Hematopoietic multipotent progenitor cell treated with erythropoietin and hydrocortisone succinate and interleukin-3 and kit ligand, for 17 days (in vitro differentiated cells): ENCODE measurements at regions not wholly inside any gene's neighbourhood (a gene's known extent, or its start where the extent isn't known, plus 50 kb on each side); places are given as distances from the start of the nearest gene placed in this dataset.

ENCODE experiments used
- DNase-seq: peaks from one replicate; pipeline ENCODE4 v3.0.0-alpha.2; 2015; ENCODE audit warnings: low spot score

- no peak for DNase-seq
Measured at GRCh38 chr4:147054228-147054872, 108.7 kb upstream of the TTC29 start.

DNA sequence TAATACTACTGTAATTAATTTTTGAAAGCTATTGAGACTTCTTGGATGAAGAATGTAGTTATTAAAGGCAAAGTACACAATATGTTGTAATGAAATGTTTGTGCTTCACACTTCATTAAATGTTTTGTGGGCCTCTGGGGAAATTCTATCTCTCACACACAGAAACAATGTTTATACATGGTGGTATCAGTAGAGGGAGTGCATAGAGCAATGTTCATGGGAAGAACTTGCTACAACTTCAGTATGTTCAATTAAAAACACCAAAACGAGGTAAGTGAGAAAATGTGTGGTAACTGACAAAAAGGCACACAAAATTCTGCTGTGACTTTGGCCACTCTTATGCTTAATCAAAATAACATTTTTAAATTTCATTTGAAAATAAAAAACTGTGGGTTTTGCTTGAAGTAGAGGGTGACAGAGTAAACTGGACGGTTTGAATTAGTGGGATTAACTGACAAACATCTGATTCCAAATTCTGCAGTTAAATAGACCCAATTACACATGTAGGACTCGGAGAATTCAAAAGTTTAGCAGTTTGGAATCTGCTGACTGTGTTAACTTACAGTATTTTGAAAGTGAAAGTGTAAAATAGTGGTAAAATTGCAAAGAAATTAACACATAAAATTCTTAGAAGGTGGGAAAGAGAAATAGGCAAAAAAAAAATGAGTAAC is 111.4 kb upstream of the TTC29 start:
- DNase-seq, result no peak

GRCh38 chr4:147057611-147058190 is 112.0 kb upstream of the TTC29 start:
- no peak for DNase-seq

GRCh38 chr4:147059064-147059731 is 113.5 kb upstream of the TTC29 start:
- DNase-seq, result no peak

GRCh38 chr4:147060151-147060931 is 114.7 kb upstream of the TTC29 start:
- DNase-seq, result no peak

- no peak for DNase-seq
Measured at GRCh38 chr4:147064856-147065255, 119.2 kb upstream of the TTC29 start.

GRCh38 chr4:147068564-147068963 is 122.9 kb upstream of the TTC29 start:
- DNase-seq, result no peak

GRCh38 chr4:147071209-147071740 is 125.6 kb upstream of the TTC29 start:
- DNase-seq, result no peak

DNA sequence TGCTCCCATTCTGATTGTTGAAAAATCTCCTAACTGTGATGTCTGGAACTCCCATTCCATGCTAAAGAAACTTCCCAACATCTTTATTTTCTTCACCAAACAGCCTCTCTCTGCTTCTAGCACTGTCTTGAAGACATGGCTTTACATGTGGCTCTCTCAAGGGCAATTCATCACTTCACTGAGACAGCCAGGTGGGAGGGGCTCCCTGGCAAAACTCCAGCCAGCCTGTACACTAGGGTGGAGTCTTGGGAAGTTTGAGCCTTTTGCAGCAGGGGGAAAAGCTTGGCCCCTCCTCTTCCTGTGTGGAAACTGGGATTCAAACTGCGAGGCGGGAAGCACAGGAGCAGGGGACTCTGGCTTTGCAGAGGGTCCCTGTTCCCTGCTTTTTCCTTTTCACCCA is 130.5 kb upstream of the TTC29 start:
- no peak for DNase-seq

GRCh38 chr4:147076728-147077127 is 131.1 kb upstream of the TTC29 start:
- no peak for DNase-seq

DNA sequence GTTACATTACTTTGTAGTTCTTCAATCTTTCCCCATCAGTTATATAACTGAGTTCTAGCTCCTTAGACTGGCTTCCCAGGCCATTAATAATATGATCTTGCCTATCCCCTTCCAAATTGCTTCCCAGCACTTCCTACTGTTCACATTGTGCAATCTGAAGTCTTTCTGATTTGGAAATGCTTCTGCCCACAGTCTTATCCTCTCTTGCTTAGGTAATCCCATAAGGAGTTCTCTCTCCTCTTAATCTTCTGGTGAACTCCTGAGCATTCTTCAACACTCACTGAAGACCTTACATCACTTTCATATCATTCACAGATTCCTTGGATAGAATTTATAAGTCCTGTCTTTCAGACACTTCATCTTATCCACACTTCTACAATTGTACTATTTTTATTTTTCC is 132.7 kb upstream of the TTC29 start:
- DNase-seq, result no peak

DNA sequence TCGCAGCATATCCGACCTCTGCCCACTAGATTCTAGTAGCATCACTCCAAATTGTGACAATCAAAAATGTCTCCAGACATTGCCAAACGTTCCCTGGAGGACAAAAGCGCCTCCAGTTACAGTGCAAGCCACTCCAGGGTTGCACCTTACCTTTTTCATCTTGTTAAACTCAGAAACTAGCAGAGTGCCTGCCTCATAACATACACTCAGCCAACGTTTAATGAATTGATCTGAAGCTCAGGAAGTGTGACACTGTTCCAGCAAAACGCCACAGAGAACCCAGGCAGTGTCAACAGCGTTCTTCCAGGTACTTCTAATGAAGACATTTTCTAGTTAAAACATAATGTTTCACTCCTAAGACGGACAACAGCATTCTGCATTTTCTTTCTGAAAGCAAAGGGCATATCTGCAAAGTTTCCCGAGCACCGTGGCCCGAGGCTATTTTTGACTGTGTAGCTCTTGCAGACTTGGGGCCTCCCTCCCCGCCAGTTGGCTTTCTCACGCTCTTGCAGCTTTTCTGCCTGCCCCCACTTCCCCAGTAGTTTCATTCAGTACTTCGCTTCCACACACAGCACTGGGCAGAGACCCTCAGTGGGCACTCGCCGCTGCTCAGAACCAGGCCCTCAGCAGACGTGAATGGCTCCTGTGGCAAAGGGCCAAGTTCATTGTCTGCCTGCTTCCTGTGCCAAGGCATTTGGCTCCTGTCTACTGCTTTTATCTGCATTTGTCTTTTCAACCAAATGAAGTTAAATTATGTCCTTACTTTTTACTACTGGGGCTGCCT is 133.4 kb upstream of the TTC29 start:
- no peak for DNase-seq

DNA sequence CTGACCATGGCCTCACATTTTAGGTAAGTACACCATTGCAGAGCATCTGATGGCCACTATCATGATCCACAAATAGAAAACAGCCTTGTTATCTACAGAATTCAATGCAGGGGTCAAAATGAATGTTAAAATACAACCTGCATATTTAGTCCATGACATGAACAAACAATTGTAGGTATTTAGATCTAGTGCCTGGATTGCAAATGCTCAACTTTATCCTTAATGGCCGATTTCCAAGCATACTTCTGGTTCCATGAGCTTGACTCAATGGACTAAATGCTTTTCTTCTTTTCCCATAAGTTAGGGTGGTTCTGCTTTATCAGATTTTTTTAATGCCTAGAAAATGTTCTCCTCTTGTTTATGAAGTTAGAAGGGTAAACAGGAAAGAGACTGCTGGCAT is 139.2 kb upstream of the TTC29 start:
- no peak for DNase-seq

DNA sequence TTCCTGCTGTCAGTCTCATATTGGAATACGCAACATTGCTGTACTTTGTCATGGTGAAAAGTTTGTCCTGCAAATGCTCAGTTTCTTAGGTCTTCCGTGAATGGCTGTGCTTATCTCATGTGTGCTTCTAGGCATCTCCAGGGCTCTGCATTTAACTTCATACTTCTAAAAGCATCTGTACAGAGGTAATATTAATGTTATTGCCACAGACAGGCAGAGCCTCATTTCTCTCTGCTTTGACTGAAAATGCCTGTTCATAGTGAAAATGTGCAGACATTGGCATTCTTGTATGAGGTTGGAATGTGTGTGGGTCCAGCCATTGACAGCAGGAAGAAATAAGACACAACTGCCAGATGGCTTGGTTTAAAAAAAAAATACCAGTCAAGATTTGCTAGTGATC is 140.1 kb upstream of the TTC29 start:
- DNase-seq, result no peak

DNA sequence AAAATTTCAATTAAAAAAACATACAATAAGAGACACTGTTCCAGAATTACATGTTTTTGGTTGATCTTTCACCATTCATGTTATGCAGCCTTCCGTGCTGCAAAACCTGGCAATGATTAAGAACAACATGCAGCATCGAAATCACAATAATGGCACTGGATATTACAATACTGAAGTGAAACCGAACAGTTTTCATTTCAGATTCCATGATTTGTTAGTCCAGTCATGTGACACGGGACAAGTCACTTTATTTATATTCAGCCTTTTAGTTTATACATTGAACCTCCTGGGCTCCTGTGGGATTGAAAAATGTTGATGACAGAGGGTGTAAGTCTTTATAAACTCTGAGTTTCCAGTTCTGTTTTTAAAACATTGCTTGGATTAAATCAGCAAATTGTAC is 142.5 kb upstream of the TTC29 start:
- DNase-seq, result no peak

- no peak for DNase-seq
Measured at GRCh38 chr4:147090486-147090885, 144.8 kb upstream of the TTC29 start.

GRCh38 chr4:147093206-147093605 is 147.5 kb upstream of the TTC29 start:
- DNase-seq, result no peak

GRCh38 chr4:147094238-147094637 is 148.6 kb upstream of the TTC29 start:
- no peak for DNase-seq

DNA sequence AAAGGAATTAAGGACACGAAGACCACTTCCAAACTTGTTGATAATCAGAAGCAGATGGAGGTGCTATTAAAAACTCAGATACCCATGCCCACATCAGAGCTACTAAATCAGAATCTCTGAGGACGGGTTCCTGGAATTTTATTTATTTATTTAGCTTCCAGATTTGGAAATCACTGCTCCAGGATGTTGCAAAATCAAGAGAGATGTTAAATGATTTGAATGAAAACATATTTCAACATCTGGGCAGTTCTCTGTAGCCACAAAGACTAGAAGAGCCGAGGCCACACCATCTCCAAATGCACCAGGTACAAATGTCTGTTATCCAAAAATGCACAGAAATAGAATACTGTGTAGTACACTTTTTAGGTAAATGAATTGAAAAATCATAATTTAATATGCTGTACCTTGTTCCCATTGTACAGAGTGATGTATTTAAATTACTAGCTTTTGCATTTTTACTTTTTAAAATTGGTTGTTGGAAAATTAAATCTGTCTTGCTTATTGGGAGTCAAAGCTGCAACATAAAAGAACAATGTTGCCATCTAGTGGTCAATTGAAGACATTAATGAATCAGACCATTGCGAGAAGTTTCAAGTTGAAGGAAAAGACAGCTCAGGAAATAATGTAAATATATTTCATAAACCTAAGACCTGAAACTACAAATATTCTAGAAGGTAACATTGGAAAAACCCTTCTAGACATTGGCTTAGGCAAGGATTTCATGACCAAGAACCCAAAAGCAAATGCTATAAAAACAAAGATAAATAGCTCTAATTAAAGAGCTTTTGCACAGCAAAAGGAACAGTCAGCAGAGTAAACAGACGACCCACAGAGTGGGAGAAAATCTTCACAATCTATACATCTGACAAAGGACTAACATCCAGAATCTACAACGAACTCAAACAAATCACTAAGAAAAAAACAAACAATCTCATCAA is 151.3 kb upstream of the TTC29 start:
- DNase-seq, result peak; percentile 35

- no peak for DNase-seq
Measured at GRCh38 chr4:147101678-147102077, 156.0 kb upstream of the TTC29 start.
